DMS 273 (cell line): ENCODE measurements at regions not wholly inside any gene's neighbourhood (a gene's known extent, or its start where the extent isn't known, plus 50 kb on each side); places are given as distances from the start of the nearest gene placed in this dataset.
"Not testable (repeated sequence)": the region's sequence is repeated elsewhere in the genome, so short reads cannot be mapped to it uniquely, and the experiment has no call there.

Experiments
- DNase-seq: peaks from one replicate; lab custom pipeline; 2025; ENCODE audit not compliant: unreplicated experiment; lab: John Stamatoyannopoulos, UW

DNA sequence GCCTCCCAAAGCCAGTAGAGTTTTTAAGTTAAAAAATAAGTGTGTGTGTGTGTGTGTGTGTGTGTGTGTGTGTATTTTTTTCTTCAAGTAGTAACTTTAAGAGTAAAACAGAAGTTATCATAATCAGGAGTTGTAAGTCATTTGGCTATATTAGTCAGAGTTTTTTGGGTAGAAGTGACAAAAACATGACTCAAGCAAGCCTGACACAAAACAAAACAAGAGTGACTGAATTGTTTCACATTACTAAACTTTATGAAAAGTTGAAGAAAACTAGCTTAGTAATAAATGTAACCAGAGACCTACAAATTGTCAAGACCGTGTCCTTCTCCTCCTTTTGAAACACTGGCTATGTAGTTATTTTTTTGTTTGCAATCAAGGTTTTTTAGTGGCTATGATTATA lies 738.0 kb upstream of the PITX2 start:
- DNase-seq: no peak

- no peak for DNase-seq
Measured at GRCh38 chr4:111362941-111363361, 740.1 kb upstream of the PITX2 start.

GRCh38 chr4:111377880-111378279 lies 755.0 kb upstream of the PITX2 start:
- DNase-seq: not testable (repeated sequence)

GRCh38 chr4:111388561-111388960 lies 756.7 kb upstream of the FAM241A start:
- DNase-seq: no peak

DNA sequence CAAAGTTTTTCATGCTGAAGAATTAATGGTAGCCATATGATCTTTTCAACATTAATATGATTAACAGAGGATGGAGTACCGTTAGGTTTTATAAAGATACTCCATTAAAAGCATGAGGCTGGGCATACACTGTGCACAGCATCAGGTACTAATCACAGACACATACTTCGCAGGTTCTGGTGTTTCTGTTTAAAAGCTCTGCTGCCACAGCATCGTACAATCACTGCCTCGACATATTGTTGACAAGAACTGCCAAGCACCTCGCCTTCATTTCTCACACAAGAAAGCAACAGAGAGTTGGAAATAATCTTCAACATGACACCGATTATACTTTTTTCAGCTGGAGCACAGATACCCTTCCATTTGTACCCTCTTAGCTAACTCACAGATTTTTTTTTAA lies 753.4 kb upstream of the FAM241A start:
- no peak for DNase-seq

DNA sequence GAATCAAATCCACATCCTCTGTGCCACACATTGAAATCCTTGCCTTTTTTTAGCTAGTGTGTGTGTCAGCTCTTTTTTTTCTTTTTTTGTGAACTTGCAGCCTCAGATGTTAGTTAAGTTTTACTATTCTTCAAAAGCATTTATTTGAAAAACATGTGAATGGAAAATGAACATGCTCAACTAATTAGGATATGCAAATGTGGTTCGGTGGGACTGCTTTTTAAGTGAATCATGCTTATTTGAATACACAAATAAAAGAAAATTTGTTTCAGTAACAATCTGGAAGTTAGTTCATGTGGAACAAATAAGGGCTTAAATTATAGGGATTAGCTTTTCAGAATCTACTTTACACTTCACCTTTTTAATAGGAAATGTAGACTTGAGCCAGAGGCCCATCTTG lies 751.5 kb upstream of the FAM241A start:
- DNase-seq: no peak

DNA sequence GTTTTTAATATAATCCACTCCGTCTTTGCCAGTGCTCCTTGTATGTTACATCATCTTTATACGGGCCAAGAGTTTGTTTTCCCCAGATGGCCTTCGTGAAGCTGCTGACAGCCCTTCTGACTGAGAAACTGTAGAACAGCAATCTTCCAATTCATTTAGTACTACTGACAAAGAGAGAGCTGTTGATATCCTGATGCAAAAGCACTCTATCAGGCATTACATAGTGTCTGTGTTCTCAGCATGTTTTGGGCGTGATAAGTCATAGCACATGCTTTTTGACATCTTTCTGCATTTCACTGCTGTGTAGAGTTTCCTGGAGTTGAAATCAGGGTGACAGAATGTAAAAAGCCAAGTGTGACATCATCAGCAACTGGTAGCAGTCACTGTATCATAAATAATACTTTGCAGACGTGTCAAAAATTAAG lies 746.3 kb upstream of the FAM241A start:
- peak; percentile 63 for DNase-seq

DNA sequence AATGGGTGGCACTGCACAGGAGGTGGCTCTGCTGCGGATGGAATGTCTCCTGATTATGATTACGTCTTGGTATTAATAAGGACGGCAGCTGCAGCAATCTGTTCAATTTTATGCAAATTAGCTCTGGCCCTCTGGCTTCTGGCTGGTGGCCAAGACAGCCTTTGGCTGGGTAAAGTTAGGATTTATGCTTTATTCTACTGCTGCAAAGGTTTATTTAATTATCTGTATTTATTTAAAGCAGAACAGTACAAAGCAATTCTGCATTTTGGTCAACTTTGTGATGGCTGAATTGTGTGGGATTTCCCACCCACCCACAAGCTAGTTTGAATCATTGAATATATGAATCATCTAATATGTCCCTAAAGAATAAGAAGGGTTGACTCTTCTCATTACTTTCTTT lies 745.6 kb upstream of the FAM241A start:
- peak; percentile 85 for DNase-seq

- peak; percentile 71 for DNase-seq
Measured at GRCh38 chr4:111400741-111401140, 744.5 kb upstream of the FAM241A start.

GRCh38 chr4:111404673-111405072 lies 740.6 kb upstream of the FAM241A start:
- DNase-seq: no peak

DNA sequence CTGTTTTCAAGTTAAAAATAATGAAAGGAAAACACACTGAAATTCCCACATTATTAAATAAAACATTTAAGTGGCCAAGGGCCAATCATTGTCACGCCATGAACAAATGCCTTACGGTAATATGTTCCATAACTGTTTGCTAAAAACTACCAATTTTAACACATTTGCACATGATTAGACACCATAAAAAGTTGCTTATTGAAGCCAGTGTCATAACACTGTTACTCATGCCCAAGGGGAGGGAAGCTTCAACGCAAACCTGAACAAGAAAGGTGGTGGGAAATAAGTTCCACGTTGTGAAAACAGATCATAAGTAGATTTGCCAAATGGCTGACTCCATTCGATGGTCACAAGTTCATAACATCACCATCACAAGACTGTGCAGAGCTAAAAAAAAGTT lies 739.3 kb upstream of the FAM241A start:
- DNase-seq: no peak

GRCh38 chr4:111410571-111410970 lies 734.7 kb upstream of the FAM241A start:
- DNase-seq: no peak

DNA sequence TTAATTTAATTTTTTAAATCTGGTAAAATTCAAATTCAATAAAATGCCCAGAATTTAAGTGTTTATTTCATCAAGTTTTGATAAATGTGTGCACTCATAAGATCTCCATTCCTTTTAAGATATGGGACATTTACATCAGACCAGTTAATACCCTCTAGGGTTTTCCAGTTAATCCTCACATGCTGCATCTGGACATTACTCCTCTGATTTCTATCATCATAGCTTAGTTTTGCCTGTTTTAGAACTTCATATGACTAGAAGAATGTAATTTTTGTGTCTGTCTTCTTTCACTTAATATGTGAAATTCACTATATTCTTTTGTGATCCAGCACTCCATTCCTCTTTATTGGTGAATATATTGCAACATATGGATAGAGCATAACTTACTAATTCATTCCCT lies 727.7 kb upstream of the FAM241A start:
- no peak for DNase-seq

DNA sequence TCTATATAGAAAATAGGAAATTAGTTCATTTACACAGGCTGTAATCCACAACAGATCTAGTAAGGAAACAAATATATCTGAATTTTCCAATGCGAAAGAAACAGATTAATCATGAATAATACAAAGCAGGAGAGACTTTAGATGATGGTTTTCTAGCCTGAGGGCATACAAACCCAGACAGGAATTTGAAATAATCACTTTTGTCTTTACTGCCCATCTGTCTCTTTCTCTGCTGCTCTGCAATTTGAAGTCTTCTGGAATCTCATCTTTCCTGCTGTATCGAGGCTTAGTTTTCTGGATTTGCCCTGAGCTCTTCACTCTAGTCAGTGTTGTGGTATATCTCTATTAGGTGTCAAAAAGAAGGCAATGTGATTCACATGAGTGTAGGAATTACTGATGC lies 711.8 kb upstream of the FAM241A start:
- DNase-seq: no peak

DNA sequence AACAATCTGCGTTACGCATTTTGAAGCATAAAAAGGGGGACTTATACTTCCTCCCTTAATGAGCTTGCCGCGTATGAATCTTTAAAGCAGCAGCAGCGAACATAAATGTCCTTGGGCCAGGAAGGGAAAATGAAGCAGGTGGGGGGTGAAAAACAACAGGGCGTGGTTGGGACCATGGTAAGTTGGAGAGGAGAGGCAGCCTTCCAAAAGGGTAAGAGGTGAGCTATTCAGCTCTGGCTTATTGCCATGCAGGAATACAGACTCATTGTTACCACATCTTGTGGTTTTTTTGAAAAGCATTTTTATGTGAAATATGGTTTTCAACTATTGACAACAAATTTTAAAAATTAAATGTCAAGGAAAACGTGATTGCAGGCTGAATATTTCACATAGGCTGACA lies 710.7 kb upstream of the FAM241A start:
- no peak for DNase-seq

DNA sequence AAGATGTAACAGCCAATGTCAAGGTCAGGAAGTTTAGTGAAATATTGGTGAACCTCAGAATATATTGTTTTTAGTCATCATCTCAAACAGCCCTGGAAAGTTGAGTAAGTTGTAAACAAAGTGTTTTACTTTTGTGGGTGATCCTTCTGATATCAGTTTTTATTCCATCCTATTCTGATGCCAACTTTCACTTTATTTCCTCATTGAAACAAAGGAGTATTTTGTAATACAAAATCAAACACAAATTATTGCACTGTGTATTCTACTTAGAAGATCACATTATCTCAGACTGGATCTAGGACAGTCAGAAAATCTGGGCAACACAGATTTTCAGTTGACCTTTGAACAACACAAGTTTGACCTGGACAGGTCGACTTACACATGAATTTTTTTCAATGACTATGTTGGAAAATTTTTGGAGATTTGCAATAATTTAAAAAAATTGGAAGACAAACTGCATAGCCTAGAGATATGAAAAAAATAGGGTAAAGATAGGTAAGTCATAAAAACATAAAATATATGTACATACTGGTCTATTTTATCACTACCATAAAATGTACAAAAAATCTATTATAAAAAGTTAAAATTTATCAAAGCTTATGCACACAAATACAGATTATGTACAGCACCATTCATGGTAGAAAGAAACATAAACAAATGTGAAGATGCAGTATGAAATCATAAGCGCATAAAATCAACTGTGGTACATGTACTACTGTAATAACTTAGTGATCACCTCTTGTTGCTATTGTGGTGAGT lies 709.1 kb upstream of the FAM241A start:
- DNase-seq: no peak

DNA sequence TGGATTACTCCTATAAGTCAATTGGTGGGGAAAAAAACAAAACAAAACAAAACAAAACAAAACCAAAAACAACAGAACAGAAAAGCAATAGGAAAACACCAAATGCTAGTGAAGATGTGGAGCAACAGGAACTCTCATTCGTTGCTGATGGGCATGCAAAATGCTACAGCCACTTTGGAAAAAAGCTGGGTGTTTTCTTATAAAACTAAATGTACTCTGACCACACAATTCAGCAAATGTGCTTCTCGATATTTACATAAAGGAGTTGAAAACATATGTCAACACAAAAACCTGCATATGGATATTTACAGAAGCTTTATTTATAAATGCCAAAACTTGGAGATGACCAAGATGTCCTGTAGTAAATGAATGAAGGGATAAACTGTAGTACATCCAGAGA lies 703.6 kb upstream of the FAM241A start:
- no peak for DNase-seq

- not testable (repeated sequence) for DNase-seq
Measured at GRCh38 chr4:111444836-111445235, 700.4 kb upstream of the FAM241A start.

DNA sequence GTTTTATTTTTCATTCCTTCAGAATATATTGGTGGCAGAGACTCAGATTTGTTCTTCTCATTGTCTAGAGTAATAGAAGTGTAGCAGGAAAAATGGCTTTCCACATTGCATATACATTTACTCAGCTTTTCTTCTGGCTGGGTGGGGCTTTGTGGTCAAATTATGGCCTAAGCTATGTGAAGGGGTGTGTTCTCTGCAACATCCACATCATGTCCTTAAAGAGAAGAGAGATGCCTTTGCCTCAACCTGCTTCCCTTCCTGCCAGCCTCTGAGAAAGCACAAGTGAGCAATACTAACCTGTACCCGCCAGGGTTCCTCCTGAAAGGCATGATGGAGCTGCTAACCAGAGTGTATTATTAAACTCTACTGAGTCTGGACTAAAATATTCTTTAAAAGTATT lies 695.6 kb upstream of the FAM241A start:
- DNase-seq: no peak

GRCh38 chr4:111450867-111451266 lies 694.4 kb upstream of the FAM241A start:
- no peak for DNase-seq

DNA sequence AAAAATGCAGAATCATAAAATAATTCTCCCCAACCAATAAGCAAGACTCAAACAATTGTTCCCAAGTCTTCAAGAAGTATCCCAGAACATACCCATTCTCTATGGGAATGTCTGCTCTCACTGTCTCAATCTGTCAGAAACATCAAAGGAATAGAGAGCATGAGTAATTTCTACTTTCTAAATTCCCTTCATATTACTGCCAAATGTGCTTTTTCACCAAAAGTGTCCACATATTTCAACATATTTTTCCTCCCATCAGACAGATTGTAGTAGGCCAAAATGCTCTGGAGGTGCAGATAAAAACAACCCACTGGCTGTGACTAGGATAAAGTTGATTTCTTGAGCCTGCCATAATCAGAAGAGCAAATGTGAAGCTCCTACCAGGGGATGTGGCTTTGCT lies 692.0 kb upstream of the FAM241A start:
- no peak for DNase-seq

DNA sequence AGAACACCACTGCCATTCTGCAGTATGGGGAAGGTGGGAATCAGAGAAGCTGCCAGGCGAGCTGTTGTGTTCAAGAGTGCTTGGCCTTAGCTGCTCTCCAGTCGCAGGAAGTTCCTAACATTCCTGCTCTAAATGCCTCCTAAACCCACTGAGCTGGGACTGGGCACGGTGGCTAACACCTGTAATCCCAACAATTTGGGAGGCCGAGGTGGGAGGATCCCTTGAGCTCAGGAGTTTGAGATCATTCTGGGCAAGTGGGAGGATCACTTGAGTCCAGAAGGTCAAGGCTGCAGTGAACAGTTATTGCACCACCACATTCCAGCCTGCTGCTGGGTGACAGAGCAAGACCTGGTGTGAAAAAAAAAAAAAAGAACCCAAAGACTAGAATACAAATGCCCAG lies 690.3 kb upstream of the FAM241A start:
- DNase-seq: no peak
